ENCODE measurements at regions not wholly inside any gene's neighbourhood (a gene's known extent, or its start where the extent isn't known, plus 50 kb on each side); places are given as distances from the start of the nearest gene placed in this dataset.
"Not testable (repeated sequence)": the region's sequence is repeated elsewhere in the genome, so short reads cannot be mapped to it uniquely, and the experiment has no call there.

DNA sequence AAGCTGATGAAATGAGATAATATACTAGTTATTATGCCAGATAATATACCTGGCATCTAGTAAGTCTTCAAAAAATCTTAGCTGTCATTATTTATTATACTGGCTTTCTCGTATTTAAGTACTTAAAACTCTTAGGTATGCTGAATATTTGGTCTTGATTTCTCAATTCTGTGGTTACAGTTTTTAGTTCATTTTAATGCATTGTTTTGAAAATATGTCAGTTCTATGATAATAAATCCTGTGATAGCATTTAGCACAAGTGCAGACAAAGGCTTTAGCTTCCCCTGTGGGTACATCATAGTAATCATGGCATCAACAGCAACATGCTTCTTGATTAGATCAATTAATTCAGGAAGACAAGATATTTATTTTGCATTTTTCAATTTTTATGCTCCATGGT, 133.0 kb downstream of the SMC2 start:
- no peaks in the 10 kb centered on the region for H3K4me1 Mint-ChIP-seq (ENCODE audit: low read depth)
- TF ChIP-seq, protein P1, sequence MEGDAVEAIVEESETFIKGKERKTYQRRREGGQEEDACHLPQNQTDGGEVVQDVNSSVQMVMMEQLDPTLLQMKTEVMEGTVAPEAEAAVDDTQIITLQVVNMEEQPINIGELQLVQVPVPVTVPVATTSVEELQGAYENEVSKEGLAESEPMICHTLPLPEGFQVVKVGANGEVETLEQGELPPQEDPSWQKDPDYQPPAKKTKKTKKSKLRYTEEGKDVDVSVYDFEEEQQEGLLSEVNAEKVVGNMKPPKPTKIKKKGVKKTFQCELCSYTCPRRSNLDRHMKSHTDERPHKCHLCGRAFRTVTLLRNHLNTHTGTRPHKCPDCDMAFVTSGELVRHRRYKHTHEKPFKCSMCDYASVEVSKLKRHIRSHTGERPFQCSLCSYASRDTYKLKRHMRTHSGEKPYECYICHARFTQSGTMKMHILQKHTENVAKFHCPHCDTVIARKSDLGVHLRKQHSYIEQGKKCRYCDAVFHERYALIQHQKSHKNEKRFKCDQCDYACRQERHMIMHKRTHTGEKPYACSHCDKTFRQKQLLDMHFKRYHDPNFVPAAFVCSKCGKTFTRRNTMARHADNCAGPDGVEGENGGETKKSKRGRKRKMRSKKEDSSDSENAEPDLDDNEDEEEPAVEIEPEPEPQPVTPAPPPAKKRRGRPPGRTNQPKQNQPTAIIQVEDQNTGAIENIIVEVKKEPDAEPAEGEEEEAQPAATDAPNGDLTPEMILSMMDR (IDR thresholded peaks at IDR 0.05): no peak
- Histone ChIP-seq H3K4me3 (ENCODE audit: low read length) (no peak overlapping the region), H3K27me3 (ENCODE audit: control insufficient read depth in 1 of 2, insufficient read depth in 2 of 2, low read length in 2 of 2) (no peaks in the 10 kb centered on the region), H3K36me3 (ENCODE audit: insufficient read depth, low read length) (no peaks in the 10 kb centered on the region), H3K4me1 (ENCODE audit: insufficient read depth, low read length) (no peaks in the 10 kb centered on the region), H3K9me3 (ENCODE audit: control insufficient read depth in 1 of 2, insufficient read depth in 1 of 2, low read length in 2 of 2) (no peaks in the 10 kb centered on the region), H3K27ac (ENCODE audit: low read depth in 1 of 2, low read length in 2 of 2) (no peak overlapping the region)
- no peaks in the 10 kb centered on the region for H3K27me3 Mint-ChIP-seq
- intact Hi-C loops (cut with DNase I, micrococcal nuclease): no loop called here
- no peaks in the 10 kb centered on the region for H3K9me3 Mint-ChIP-seq
- no peak overlapping the region for H3K27ac Mint-ChIP-seq
- no peak for DNase-seq
- no peak for ATAC-seq (ENCODE audit: poor library complexity)
- no peak overlapping the region for H3K4me3 Mint-ChIP-seq
- CTCF ChIA-PET: no interaction called here
- no peaks in the 10 kb centered on the region for H3K36me3 Mint-ChIP-seq (ENCODE audit: low read depth)
- POLR2A ChIA-PET: no interaction called here

DNA sequence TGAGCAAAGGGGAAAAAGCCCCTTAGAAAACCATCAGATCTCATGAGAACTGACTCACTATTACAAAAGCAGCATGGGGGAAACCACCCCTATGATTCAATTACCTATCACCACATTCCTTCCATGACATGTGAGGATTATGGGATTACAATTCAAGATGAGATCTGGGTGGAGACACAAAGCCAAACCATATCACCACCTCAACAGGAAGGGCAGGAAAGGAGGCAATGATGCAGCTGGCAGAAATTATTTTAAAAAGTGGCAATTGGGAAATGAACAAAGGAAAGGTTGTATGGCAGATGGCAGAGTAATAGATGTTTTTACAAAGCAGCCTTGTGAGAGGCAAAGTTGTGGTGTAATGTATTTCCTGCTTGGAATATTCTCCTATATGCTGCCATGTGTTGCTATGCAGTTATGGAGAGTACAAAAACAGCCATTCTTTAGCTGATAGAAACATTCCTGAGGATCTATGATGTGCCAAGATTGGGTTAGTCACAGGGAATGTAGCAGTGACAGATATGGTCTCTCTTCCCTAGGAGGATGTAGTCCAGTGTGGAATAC, 138.8 kb downstream of the SMC2 start:
- Mint-ChIP-seq H3K27ac (no peak overlapping the region), H3K4me1 (ENCODE audit: low read depth) (no peaks in the 10 kb centered on the region), H3K9me3 (peaks cover 5% of the 10 kb centered on the region), H3K27me3 (no peaks in the 10 kb centered on the region), H3K4me3 (no peak overlapping the region), H3K36me3 (ENCODE audit: low read depth) (no peaks in the 10 kb centered on the region)
- intact Hi-C loops (cut with DNase I, micrococcal nuclease): no loop called here
- Histone ChIP-seq H3K27ac (ENCODE audit: low read depth in 1 of 2, low read length in 2 of 2) (no peak overlapping the region), H3K36me3 (ENCODE audit: insufficient read depth, low read length) (no peaks in the 10 kb centered on the region), H3K9me3 (ENCODE audit: control insufficient read depth in 1 of 2, insufficient read depth in 1 of 2, low read length in 2 of 2) (peaks cover 0 to 14% of the 10 kb centered on the region in 2 experiments), H3K27me3 (ENCODE audit: control insufficient read depth in 1 of 2, insufficient read depth in 2 of 2, low read length in 2 of 2) (no peaks in the 10 kb centered on the region), H3K4me3 (ENCODE audit: low read length) (no peak overlapping the region), H3K4me1 (ENCODE audit: insufficient read depth, low read length) (no peaks in the 10 kb centered on the region)
- ChIA-PET POLR2A (no interaction called here), CTCF (no interaction called here)
- ATAC-seq (ENCODE audit: poor library complexity) (no peak), DNase-seq (no peak)
- TF ChIP-seq, protein P1 (IDR thresholded peaks at IDR 0.05): no peak

DNA sequence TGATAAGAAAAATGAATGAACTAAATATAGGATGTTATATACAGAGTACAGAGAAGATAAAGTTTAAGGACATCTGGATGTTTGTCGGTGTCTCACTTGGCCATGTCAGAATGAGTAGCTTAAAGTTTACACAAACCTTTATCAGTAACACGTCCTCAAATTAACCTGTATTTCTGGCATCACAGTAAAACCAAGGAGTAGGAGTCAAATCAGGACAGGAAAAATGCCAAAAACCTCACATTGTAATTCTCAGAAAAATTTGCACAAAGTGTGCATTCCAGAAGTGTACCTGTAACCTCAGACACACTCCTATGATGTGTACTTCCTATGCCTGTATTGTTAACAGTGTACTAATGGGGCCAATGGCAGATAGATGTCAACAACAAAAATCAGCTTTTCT, 139.3 kb downstream of the SMC2 start:
- CTCF ChIA-PET: no interaction called here
- ATAC-seq (ENCODE audit: poor library complexity) (no peak), DNase-seq (no peak)
- TF ChIP-seq, protein P1 (IDR thresholded peaks at IDR 0.05): no peak
- no peaks in the 10 kb centered on the region for H3K36me3 Mint-ChIP-seq (ENCODE audit: low read depth)
- no peaks in the 10 kb centered on the region for H3K4me1 Mint-ChIP-seq (ENCODE audit: low read depth)
- POLR2A ChIA-PET: no interaction called here
- Histone ChIP-seq H3K9me3 (ENCODE audit: control insufficient read depth in 1 of 2, insufficient read depth in 1 of 2, low read length in 2 of 2) (peaks cover 0 to 14% of the 10 kb centered on the region in 2 experiments), H3K36me3 (ENCODE audit: insufficient read depth, low read length) (no peaks in the 10 kb centered on the region), H3K27me3 (ENCODE audit: control insufficient read depth in 1 of 2, insufficient read depth in 2 of 2, low read length in 2 of 2) (no peaks in the 10 kb centered on the region), H3K4me3 (ENCODE audit: low read length) (no peak overlapping the region), H3K4me1 (ENCODE audit: insufficient read depth, low read length) (no peaks in the 10 kb centered on the region), H3K27ac (ENCODE audit: low read depth in 1 of 2, low read length in 2 of 2) (no peak overlapping the region)
- H3K27ac Mint-ChIP-seq: no peak overlapping the region
- intact Hi-C loops (cut with DNase I, micrococcal nuclease): no loop called here
- H3K27me3 Mint-ChIP-seq: no peaks in the 10 kb centered on the region
- H3K9me3 Mint-ChIP-seq: peaks cover 5% of the 10 kb centered on the region
- H3K4me3 Mint-ChIP-seq: no peak overlapping the region

DNA sequence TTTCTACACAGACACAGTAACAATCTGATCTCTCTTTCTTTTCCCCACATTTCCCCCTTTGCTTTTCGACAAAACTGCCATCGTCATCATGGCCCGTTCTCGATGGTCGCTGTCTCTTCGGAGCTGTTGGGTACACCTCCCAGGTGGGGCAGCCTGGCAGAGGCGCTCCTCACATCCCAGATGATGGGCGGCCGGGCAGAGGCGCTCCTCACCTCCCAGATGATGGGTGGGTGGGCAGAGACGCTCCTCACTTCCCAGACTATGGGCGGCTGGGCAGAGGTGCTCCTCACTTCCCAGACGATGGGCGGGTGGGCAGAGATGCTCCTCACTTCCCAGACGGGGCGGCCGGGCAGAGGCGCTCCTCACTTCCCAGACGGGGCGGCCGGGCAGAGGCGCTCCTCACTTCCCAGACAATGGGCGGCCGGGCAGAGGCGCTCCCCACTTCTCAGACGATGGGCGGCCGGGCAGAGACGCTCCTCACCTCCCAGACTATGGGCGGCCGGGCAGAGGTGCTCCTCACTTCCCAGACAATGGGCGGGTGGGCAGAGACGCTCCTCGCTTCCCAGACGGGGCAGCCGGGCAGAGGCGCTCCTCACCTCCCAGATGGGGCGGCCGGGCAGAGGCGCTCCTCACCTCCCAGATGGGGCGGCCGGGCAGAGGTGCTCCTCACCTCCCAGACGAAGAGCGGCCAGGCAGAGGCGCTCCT, 140.7 kb downstream of the SMC2 start:
- H3K27me3 ChIP-seq (ENCODE audit: control insufficient read depth in 1 of 2, insufficient read depth in 2 of 2, low read length in 2 of 2); H3K27ac ChIP-seq (ENCODE audit: low read depth in 1 of 2, low read length in 2 of 2); H3K4me1 ChIP-seq (ENCODE audit: insufficient read depth, low read length); DNase-seq; H3K4me1 Mint-ChIP-seq (ENCODE audit: low read depth); H3K4me3 Mint-ChIP-seq; H3K27ac Mint-ChIP-seq; ATAC-seq (ENCODE audit: poor library complexity); POLR2A ChIA-PET; intact Hi-C loops (cut with DNase I, micrococcal nuclease); H3K9me3 Mint-ChIP-seq; H3K36me3 Mint-ChIP-seq (ENCODE audit: low read depth); H3K4me3 ChIP-seq (ENCODE audit: low read length); H3K27me3 Mint-ChIP-seq; H3K36me3 ChIP-seq (ENCODE audit: insufficient read depth, low read length); CTCF ChIA-PET: not testable (repeated sequence)
- H3K9me3 ChIP-seq (ENCODE audit: control insufficient read depth in 1 of 2, insufficient read depth in 1 of 2, low read length in 2 of 2): peaks cover 0 to 14% of the 10 kb centered on the region in 2 experiments

DNA sequence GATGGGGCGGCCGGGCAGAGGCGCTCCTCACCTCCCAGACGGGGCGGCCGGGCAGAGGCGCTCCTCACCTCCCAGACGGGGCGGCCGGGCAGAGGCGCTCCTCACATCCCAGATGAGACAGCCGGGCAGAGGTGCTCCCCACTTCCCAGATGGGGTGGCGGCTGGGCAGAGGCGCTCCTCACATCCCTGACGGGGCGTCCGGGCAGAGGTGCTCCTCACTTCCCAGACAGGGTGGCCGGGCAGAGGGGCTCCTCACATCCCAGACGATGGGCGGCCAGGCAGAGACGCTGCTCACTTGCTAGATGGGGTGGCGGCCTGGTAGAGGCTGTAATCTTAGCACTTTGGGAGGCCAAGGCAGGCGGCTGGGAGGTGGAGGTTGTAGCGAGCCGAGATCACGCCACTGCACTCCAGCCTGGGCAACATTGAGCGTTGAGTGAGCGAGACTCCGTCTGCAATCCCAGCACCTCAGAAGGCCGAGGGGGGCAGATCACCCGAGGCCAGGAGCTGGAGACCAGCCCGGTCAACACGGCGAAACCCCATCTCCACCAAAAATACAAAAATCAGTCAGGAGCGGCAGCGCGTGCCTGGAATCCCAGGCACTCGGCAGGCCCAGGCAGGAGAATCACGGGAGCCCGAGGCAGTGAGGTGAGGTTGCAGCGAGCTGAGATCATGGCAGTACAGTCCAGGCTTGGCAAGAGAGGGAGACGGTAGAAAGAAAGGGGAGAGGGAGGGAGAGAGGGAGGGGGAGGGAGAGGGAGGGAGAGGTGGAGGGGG, 141.4 kb downstream of the SMC2 start:
- H3K4me1 Mint-ChIP-seq (ENCODE audit: low read depth); DNase-seq; H3K27ac Mint-ChIP-seq: not testable (repeated sequence)

More for the DNA sequence above, 141.4 kb downstream of the SMC2 start:
- H3K4me3 ChIP-seq (ENCODE audit: low read length); CTCF ChIA-PET; H3K27me3 ChIP-seq (ENCODE audit: control insufficient read depth in 1 of 2, insufficient read depth in 2 of 2, low read length in 2 of 2); H3K36me3 ChIP-seq (ENCODE audit: insufficient read depth, low read length); intact Hi-C loops (cut with DNase I, micrococcal nuclease); POLR2A ChIA-PET; H3K27ac ChIP-seq (ENCODE audit: low read depth in 1 of 2, low read length in 2 of 2); H3K4me1 ChIP-seq (ENCODE audit: insufficient read depth, low read length); ATAC-seq (ENCODE audit: poor library complexity); H3K27me3 Mint-ChIP-seq; H3K36me3 Mint-ChIP-seq (ENCODE audit: low read depth); H3K4me3 Mint-ChIP-seq; H3K9me3 Mint-ChIP-seq: not testable (repeated sequence)
- H3K9me3 ChIP-seq (ENCODE audit: control insufficient read depth in 1 of 2, insufficient read depth in 1 of 2, low read length in 2 of 2): peaks cover 0 to 14% of the 10 kb centered on the region in 2 experiments
